ENCODE measurements at regions not wholly inside any gene's neighbourhood (a gene's known extent, or its start where the extent isn't known, plus 50 kb on each side); places are given as distances from the start of the nearest gene placed in this dataset.

DNA sequence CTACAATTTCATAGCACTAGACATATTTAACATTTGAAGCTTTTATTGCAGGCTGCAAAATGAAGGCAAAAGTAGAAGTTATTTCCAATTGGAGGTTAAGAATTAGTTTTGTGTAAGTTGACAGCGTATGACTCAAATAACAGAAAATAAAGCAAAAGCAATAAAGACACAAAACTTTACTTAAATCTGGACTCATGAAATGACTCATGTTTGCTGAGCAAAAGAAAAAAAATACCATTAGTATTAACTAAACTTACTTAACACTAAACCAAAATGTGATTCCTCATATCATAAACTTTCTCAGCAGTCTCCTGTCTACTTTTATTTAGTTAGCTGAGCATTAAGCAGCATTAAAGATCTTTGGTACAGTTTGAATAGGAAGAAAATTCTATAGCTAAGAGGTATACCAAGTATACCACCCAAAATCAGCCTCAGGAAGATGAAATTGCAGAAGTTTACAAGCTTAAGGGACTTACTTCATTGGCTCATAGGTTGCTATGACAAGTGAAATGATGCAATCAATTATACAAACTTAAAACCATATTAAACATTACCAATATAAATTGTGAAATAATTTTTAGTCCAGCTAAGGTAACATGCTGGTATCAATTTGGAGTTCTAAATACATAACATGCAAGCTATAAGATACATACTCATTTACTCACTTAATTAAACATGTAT, 1131.4 kb downstream of the XPNPEP1 start:
- Histone ChIP-seq H3K4me3 (ENCODE audit: control extremely low read depth in 1 of 5, extremely low read depth in 1 of 5, insufficient read depth in 1 of 5, low read depth in 2 of 5, low read length in 4 of 5) (no peak overlapping the region), H3K27me3 (replicated peaks in 1 of 4; ENCODE audit: control extremely low read depth in 1 of 4, control insufficient read depth in 3 of 4, insufficient read depth in 4 of 4, low read length in 3 of 4) (no peaks in the 10 kb centered on the region), H3K9ac (ENCODE audit: low read length) (no peak overlapping the region), H3K9me3 (ENCODE audit: control extremely low read depth in 1 of 3, control insufficient read depth in 2 of 3, insufficient read depth in 1 of 3, low read length in 2 of 3) (no peaks in the 10 kb centered on the region), H3K4me2 (replicated peaks; ENCODE audit: low read depth, low read length, poor library complexity, severe bottlenecking) (no peak overlapping the region), H4K20me1 (ENCODE audit: control insufficient read depth, insufficient read depth, low read length, poor library complexity, severe bottlenecking) (no peaks in the 10 kb centered on the region), H3K4me1 (ENCODE audit: control insufficient read depth in 2 of 2, insufficient read depth in 2 of 2, low read length in 2 of 2) (no peaks in the 10 kb centered on the region), H3K79me2 (ENCODE audit: control insufficient read depth, insufficient read depth, low read length) (no peaks in the 10 kb centered on the region), H3K27ac (ENCODE audit: low read length in 2 of 2) (no peak overlapping the region), H3K36me3 (replicated peaks in 1 of 2; ENCODE audit: control extremely low read depth in 1 of 2, control insufficient read depth in 1 of 2, extremely low read depth in 1 of 2, insufficient read depth in 2 of 2, low read length in 1 of 2) (no peaks in the 10 kb centered on the region), H2AFZ (ENCODE audit: insufficient read depth, low read depth, low read length, poor library complexity, severe bottlenecking) (no peak overlapping the region)
- DNase-seq = no peak
- H3K4me3 Mint-ChIP-seq = no peak overlapping the region
- no peaks in the 10 kb centered on the region for H3K4me1 Mint-ChIP-seq
- no peak for TF ChIP-seq EZH2 (IDR thresholded peaks at IDR 0.05; ENCODE audit: borderline replicate concordance, insufficient read depth, low read depth, low read length, poor library complexity, severe bottlenecking)
- TF ChIP-seq, protein P1, sequence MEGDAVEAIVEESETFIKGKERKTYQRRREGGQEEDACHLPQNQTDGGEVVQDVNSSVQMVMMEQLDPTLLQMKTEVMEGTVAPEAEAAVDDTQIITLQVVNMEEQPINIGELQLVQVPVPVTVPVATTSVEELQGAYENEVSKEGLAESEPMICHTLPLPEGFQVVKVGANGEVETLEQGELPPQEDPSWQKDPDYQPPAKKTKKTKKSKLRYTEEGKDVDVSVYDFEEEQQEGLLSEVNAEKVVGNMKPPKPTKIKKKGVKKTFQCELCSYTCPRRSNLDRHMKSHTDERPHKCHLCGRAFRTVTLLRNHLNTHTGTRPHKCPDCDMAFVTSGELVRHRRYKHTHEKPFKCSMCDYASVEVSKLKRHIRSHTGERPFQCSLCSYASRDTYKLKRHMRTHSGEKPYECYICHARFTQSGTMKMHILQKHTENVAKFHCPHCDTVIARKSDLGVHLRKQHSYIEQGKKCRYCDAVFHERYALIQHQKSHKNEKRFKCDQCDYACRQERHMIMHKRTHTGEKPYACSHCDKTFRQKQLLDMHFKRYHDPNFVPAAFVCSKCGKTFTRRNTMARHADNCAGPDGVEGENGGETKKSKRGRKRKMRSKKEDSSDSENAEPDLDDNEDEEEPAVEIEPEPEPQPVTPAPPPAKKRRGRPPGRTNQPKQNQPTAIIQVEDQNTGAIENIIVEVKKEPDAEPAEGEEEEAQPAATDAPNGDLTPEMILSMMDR (IDR thresholded peaks at IDR 0.05) = no peak
- intact Hi-C loops (cut with micrococcal nuclease) = no loop called here
- POLR2A ChIA-PET = no interaction called here
- ATAC-seq (ENCODE audit: low read depth) = no peak
- WGBS (ENCODE audit: insufficient coverage) = no CpG with 5 or more reads among the region's 1 CpG
- H3K9me3 Mint-ChIP-seq (ENCODE audit: insufficient read depth) = no peaks in the 10 kb centered on the region
- no peak overlapping the region for H3K27ac Mint-ChIP-seq
- CTCF ChIA-PET = interaction anchor here (0.6 kb wide), 1 partner anchor 991 kb away, joined by 3 read pairs; no protein-coding TSS in a partner anchor
- H3K27me3 Mint-ChIP-seq = no peaks in the 10 kb centered on the region

DNA sequence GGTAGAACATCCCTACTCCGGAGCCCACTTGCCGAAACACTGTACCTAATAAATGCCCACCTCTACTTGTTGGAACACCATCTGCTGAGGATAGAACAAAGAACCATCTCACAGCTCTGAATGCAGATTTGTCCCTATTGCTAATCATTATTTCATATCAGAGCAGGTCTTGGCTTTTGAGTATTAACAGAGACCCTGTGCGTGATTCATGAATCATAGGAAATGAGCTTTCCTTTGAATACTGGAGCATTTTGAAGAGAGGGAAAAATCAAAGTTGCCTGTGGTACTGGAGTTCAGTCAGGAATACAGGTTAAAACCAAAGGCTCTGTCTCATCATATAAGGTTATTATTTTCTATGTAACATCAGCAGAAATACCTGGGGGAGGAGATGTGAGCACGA, 1132.3 kb downstream of the XPNPEP1 start:
- Mint-ChIP-seq H3K27ac (no peak overlapping the region), H3K4me3 (no peak overlapping the region), H3K27me3 (no peaks in the 10 kb centered on the region), H3K9me3 (ENCODE audit: insufficient read depth) (no peaks in the 10 kb centered on the region), H3K4me1 (no peaks in the 10 kb centered on the region)
- ChIA-PET CTCF (no interaction called here), POLR2A (no interaction called here)
- DNase-seq (no peak), ATAC-seq (ENCODE audit: low read depth) (no peak)
- Histone ChIP-seq H3K4me2 (replicated peaks; ENCODE audit: low read depth, low read length, poor library complexity, severe bottlenecking) (no peak overlapping the region), H3K27ac (ENCODE audit: low read length in 2 of 2) (no peak overlapping the region), H3K79me2 (ENCODE audit: control insufficient read depth, insufficient read depth, low read length) (no peaks in the 10 kb centered on the region), H4K20me1 (ENCODE audit: control insufficient read depth, insufficient read depth, low read length, poor library complexity, severe bottlenecking) (no peaks in the 10 kb centered on the region), H3K27me3 (replicated peaks in 1 of 4; ENCODE audit: control extremely low read depth in 1 of 4, control insufficient read depth in 3 of 4, insufficient read depth in 4 of 4, low read length in 3 of 4) (no peaks in the 10 kb centered on the region), H3K4me3 (ENCODE audit: control extremely low read depth in 1 of 5, extremely low read depth in 1 of 5, insufficient read depth in 1 of 5, low read depth in 2 of 5, low read length in 4 of 5) (no peak overlapping the region), H3K9ac (ENCODE audit: low read length) (no peak overlapping the region), H3K4me1 (ENCODE audit: control insufficient read depth in 2 of 2, insufficient read depth in 2 of 2, low read length in 2 of 2) (no peaks in the 10 kb centered on the region), H3K36me3 (replicated peaks in 1 of 2; ENCODE audit: control extremely low read depth in 1 of 2, control insufficient read depth in 1 of 2, extremely low read depth in 1 of 2, insufficient read depth in 2 of 2, low read length in 1 of 2) (no peaks in the 10 kb centered on the region), H3K9me3 (ENCODE audit: control extremely low read depth in 1 of 3, control insufficient read depth in 2 of 3, insufficient read depth in 1 of 3, low read length in 2 of 3) (no peaks in the 10 kb centered on the region), H2AFZ (ENCODE audit: insufficient read depth, low read depth, low read length, poor library complexity, severe bottlenecking) (no peak overlapping the region)
- intact Hi-C loops (cut with micrococcal nuclease) = no loop called here
- 92% methylated on average over 2 of the region's 4 CpGs for WGBS (ENCODE audit: insufficient coverage)
- no peak for TF ChIP-seq EZH2 (IDR thresholded peaks at IDR 0.05; ENCODE audit: borderline replicate concordance, insufficient read depth, low read depth, low read length, poor library complexity, severe bottlenecking)
- TF ChIP-seq, protein P1 (IDR thresholded peaks at IDR 0.05) = no peak

Data from B cell (primary cell).